ENCODE measurements at regions not wholly inside any gene's neighbourhood (a gene's known extent, or its start where the extent isn't known, plus 50 kb on each side); places are given as distances from the start of the nearest gene placed in this dataset.

DNA sequence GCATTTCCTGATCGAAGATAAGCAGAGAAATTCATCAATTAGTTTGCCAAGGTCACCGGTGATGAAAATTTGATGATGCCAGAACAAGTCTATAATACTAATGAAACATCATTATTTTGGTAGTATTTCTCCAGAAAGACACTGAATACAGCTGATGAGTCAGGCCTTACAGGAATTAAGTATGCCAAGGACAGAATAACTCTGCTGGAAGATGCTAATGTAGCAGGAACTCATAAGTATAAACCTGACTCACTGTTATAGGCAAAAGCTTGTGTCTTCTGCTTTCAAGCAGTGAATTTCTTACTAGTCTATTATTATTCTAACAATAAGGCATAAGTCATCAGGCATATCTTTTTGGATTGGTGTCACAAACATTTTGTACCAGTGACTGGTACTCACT, 1825.1 kb upstream of the IGFBP7 start:
- Histone ChIP-seq H3K4me3 (ENCODE audit: low read depth, low read length) (no peak overlapping the region), H3K9me3 (ENCODE audit: control insufficient read depth, insufficient read depth, low read length) (no peaks in the 10 kb centered on the region), H3K9ac (ENCODE audit: low read depth, low read length) (no peak overlapping the region), H3K4me1 (ENCODE audit: control insufficient read depth, insufficient read depth, low read length) (no peaks in the 10 kb centered on the region), H3K27me3 (ENCODE audit: control insufficient read depth, insufficient read depth, low read length) (no peaks in the 10 kb centered on the region), H3K36me3 (ENCODE audit: control insufficient read depth, insufficient read depth, low read length) (no peaks in the 10 kb centered on the region)

DNA sequence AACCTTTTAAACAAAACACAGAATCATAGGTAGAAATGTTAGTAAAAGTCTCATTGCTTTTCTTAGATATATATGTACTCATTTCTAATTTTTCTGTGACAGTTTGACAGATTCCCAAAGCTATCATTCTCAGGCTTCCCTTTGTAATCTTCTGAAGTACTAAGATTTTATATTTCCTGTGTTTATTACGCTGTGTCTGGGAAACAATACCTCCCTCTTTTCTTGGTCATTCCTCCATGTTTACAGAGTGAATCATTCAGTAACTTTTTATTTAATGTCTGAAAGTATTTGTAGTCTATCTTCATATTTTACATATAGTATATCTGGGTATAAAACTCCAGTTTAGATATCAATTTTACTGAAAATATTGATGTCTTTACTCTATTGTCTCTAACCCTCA, 1826.3 kb upstream of the IGFBP7 start:
- H3K4me3 ChIP-seq (ENCODE audit: low read depth, low read length): no peak overlapping the region
- no peaks in the 10 kb centered on the region for H3K9me3 ChIP-seq (ENCODE audit: control insufficient read depth, insufficient read depth, low read length)
- H3K27me3 ChIP-seq (ENCODE audit: control insufficient read depth, insufficient read depth, low read length): no peaks in the 10 kb centered on the region
- H3K36me3 ChIP-seq (ENCODE audit: control insufficient read depth, insufficient read depth, low read length): no peaks in the 10 kb centered on the region
- no peak overlapping the region for H3K9ac ChIP-seq (ENCODE audit: low read depth, low read length)
- H3K4me1 ChIP-seq (ENCODE audit: control insufficient read depth, insufficient read depth, low read length): no peaks in the 10 kb centered on the region

DNA sequence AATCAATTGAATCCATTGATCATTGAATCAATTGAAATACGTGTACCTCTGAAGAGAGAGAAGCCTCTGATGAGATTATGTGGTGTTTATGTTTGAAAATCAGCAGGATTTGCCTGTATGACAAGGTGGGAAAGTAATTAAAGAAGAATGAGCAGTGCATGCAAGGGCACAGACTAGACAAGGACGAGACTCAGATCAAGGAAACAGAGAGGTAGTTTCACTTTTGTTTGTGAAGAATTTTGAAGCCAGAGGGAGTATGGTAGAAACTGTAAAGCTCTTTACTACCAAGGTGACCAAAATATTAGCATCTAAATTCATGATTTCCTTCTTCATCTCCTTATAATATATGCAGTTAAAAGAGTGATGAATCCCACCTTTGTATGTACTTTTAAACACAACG, 1830.0 kb upstream of the IGFBP7 start:
- no peaks in the 10 kb centered on the region for H3K27me3 ChIP-seq (ENCODE audit: control insufficient read depth, insufficient read depth, low read length)
- no peaks in the 10 kb centered on the region for H3K9me3 ChIP-seq (ENCODE audit: control insufficient read depth, insufficient read depth, low read length)
- H3K9ac ChIP-seq (ENCODE audit: low read depth, low read length): no peak overlapping the region
- no peaks in the 10 kb centered on the region for H3K4me1 ChIP-seq (ENCODE audit: control insufficient read depth, insufficient read depth, low read length)
- no peaks in the 10 kb centered on the region for H3K36me3 ChIP-seq (ENCODE audit: control insufficient read depth, insufficient read depth, low read length)
- H3K4me3 ChIP-seq (ENCODE audit: low read depth, low read length): no peak overlapping the region

DNA sequence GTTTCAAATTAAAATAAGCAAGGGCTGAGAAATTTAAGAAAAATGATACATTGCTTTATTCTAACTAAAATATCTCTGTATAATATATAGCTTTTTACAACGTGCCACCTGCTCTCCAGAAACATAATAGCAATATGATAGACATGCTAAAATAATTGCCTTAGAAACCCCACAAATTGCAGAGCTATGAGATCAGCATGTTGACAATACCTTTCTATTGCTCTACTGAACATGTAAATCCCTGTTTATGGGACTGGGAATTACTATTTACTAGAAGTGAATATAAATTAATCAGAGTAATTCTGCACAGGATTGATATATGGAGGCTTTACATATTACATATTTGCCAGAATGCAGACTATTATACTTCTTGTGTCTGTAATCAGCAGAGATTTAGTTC, 1831.1 kb upstream of the IGFBP7 start:
- Histone ChIP-seq H3K9me3 (ENCODE audit: control insufficient read depth, insufficient read depth, low read length) (no peaks in the 10 kb centered on the region), H3K4me3 (ENCODE audit: low read depth, low read length) (no peak overlapping the region), H3K4me1 (ENCODE audit: control insufficient read depth, insufficient read depth, low read length) (no peaks in the 10 kb centered on the region), H3K9ac (ENCODE audit: low read depth, low read length) (no peak overlapping the region), H3K36me3 (ENCODE audit: control insufficient read depth, insufficient read depth, low read length) (no peaks in the 10 kb centered on the region), H3K27me3 (ENCODE audit: control insufficient read depth, insufficient read depth, low read length) (no peaks in the 10 kb centered on the region)

DNA sequence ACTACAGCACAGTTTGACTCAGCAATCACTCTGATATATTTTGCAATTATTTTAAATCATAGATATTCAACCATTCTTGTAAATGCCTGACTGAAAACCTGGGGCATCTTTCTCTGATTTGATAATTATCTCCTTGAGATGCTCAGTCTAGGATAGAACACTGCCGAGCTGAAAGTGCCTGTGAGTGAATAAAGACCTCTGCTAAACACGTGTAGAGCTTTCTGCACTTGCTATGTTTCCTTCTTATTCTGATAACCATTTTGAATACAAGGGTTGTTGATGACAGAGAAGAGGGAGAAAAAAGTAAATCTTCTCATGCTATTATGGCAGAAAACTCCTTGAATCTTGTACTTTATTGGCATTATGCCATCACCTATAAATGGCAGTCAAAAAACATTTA, 1843.4 kb upstream of the IGFBP7 start:
- H3K4me1 ChIP-seq (ENCODE audit: control insufficient read depth, insufficient read depth, low read length): no peaks in the 10 kb centered on the region
- no peak overlapping the region for H3K9ac ChIP-seq (ENCODE audit: low read depth, low read length)
- H3K4me3 ChIP-seq (ENCODE audit: low read depth, low read length): no peak overlapping the region
- no peaks in the 10 kb centered on the region for H3K36me3 ChIP-seq (ENCODE audit: control insufficient read depth, insufficient read depth, low read length)
- no peaks in the 10 kb centered on the region for H3K27me3 ChIP-seq (ENCODE audit: control insufficient read depth, insufficient read depth, low read length)
- no peaks in the 10 kb centered on the region for H3K9me3 ChIP-seq (ENCODE audit: control insufficient read depth, insufficient read depth, low read length)

DNA sequence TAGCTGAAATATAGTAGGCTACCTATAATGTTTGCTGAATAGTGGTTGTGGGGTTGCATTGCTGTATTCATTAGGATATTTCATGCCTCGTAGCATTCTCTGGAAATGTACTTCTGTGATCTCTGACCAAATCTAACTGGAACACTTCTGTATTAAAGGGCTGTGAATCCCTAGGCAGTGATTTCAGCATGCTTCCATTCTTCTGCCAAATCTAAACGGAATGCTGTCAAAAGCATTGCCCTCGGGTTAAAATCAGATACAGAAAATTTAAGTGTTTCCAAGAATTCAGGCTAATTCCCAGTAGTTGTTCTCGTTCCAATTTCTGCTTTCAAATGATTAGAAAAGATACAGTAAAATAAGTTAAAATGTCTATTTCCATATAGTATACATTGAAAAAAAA, 1847.5 kb upstream of the IGFBP7 start:
- Histone ChIP-seq H3K4me1 (ENCODE audit: control insufficient read depth, insufficient read depth, low read length) (no peaks in the 10 kb centered on the region), H3K9me3 (ENCODE audit: control insufficient read depth, insufficient read depth, low read length) (no peaks in the 10 kb centered on the region), H3K9ac (ENCODE audit: low read depth, low read length) (no peak overlapping the region), H3K27me3 (ENCODE audit: control insufficient read depth, insufficient read depth, low read length) (no peaks in the 10 kb centered on the region), H3K4me3 (ENCODE audit: low read depth, low read length) (no peak overlapping the region), H3K36me3 (ENCODE audit: control insufficient read depth, insufficient read depth, low read length) (no peaks in the 10 kb centered on the region)

DNA sequence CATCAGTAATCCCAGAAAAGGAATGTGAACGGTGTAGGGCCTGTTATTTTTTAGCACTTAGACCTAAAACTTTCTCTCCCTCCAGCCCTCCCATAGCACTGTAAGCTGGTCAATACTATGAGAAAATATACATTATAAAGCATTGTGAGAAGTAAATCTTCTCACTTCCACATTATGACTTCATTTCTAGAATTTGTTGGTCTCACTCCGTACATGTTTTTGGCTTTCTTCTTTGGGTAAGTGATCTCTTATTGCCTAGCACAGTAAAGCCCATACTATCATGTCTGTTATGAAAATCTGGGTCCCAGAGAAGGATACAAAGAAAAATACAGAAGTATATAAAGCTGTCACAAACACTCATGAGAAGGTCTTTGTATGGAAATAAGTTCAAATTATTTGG, 1851.1 kb upstream of the IGFBP7 start:
- no peaks in the 10 kb centered on the region for H3K27me3 ChIP-seq (ENCODE audit: control insufficient read depth, insufficient read depth, low read length)
- H3K4me1 ChIP-seq (ENCODE audit: control insufficient read depth, insufficient read depth, low read length): no peaks in the 10 kb centered on the region
- H3K9ac ChIP-seq (ENCODE audit: low read depth, low read length): no peak overlapping the region
- H3K9me3 ChIP-seq (ENCODE audit: control insufficient read depth, insufficient read depth, low read length): no peaks in the 10 kb centered on the region
- no peak overlapping the region for H3K4me3 ChIP-seq (ENCODE audit: low read depth, low read length)
- H3K36me3 ChIP-seq (ENCODE audit: control insufficient read depth, insufficient read depth, low read length): no peaks in the 10 kb centered on the region

DNA sequence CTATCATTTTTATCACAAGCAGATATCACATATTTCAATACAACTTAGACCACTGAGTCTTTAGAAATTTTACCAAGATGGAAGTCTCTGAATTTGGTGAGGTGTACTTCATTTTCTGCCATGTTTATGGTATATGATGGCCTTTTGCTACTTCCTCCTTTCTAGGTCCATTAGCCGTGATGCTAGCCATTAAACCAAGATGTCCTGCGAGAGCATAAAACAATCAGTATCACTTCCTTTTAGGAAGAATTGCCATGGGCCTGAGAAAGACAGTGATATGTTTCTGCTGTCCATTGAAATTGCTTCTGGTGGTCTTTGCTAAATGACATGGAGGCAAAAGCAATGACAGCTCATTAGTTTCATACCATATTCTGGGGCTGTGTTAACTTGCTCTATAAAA, 1851.7 kb upstream of the IGFBP7 start:
- Histone ChIP-seq H3K36me3 (ENCODE audit: control insufficient read depth, insufficient read depth, low read length) (no peaks in the 10 kb centered on the region), H3K4me1 (ENCODE audit: control insufficient read depth, insufficient read depth, low read length) (no peaks in the 10 kb centered on the region), H3K4me3 (ENCODE audit: low read depth, low read length) (no peak overlapping the region), H3K9ac (ENCODE audit: low read depth, low read length) (no peak overlapping the region), H3K27me3 (ENCODE audit: control insufficient read depth, insufficient read depth, low read length) (no peaks in the 10 kb centered on the region), H3K9me3 (ENCODE audit: control insufficient read depth, insufficient read depth, low read length) (no peaks in the 10 kb centered on the region)

DNA sequence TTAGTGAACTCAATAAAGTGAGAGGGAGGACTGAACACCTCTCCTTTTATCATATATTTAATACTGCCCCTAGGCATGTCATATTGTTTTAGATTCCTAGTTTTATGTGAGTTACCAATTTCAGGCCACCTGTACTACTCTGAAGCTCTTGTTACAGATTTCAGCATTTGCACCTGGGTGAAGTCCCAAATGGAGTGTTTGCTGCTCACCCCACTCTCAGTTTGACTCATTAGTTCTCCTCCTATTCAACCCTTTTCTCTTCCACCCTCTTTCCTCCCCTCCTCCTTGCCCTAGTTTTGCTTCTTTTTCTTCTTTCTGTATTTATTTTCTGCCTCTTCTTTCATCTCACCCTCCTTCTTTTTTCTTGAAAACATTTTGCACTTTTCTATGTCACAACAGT, 1852.2 kb upstream of the IGFBP7 start:
- no peaks in the 10 kb centered on the region for H3K27me3 ChIP-seq (ENCODE audit: control insufficient read depth, insufficient read depth, low read length)
- H3K9ac ChIP-seq (ENCODE audit: low read depth, low read length): no peak overlapping the region
- H3K4me3 ChIP-seq (ENCODE audit: low read depth, low read length): no peak overlapping the region
- H3K4me1 ChIP-seq (ENCODE audit: control insufficient read depth, insufficient read depth, low read length): no peaks in the 10 kb centered on the region
- H3K36me3 ChIP-seq (ENCODE audit: control insufficient read depth, insufficient read depth, low read length): no peaks in the 10 kb centered on the region
- no peaks in the 10 kb centered on the region for H3K9me3 ChIP-seq (ENCODE audit: control insufficient read depth, insufficient read depth, low read length)

DNA sequence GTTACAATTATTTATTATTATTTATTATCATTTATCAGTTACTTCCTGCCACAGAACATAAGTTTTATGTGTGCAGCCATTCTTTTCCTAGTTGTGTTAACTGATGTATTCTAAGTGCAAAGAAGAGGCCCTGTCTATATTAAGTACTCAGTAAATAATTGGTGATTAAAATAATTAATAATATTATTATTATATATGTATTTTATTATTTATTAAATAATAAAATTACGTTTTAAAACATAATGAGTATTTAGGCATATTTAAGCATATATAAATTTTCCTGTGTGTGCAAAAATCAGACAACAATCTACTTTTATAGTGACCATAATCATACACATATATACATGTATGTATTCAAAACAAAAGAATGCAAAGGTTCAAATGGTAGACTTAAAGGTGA, 1871.6 kb upstream of the IGFBP7 start:
- H3K27me3 ChIP-seq (ENCODE audit: control insufficient read depth, insufficient read depth, low read length): no peaks in the 10 kb centered on the region
- no peaks in the 10 kb centered on the region for H3K36me3 ChIP-seq (ENCODE audit: control insufficient read depth, insufficient read depth, low read length)
- H3K9me3 ChIP-seq (ENCODE audit: control insufficient read depth, insufficient read depth, low read length): no peaks in the 10 kb centered on the region
- H3K4me1 ChIP-seq (ENCODE audit: control insufficient read depth, insufficient read depth, low read length): no peaks in the 10 kb centered on the region
- H3K9ac ChIP-seq (ENCODE audit: low read depth, low read length): no peak overlapping the region
- no peak overlapping the region for H3K4me3 ChIP-seq (ENCODE audit: low read depth, low read length)

DNA sequence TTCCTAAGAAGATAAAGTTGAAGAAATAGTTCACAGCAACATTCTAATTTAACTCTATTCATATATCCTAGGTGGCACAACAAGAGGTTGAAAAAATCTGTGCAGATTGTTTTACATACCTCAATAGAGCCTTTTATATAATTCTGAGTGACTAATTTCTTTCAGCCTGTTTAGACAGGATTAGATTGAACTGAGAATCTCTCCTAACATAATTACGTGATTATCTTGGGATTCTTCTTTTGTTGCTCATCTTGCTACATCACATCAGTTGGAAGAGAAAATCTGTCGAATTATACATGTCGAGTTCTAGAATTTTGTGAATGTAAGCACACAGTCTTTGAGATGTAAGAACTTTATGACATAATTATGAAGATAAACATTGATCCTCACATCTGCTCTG, 1873.7 kb upstream of the IGFBP7 start:
- Histone ChIP-seq H3K36me3 (ENCODE audit: control insufficient read depth, insufficient read depth, low read length) (no peaks in the 10 kb centered on the region), H3K4me3 (ENCODE audit: low read depth, low read length) (no peak overlapping the region), H3K9ac (ENCODE audit: low read depth, low read length) (no peak overlapping the region), H3K4me1 (ENCODE audit: control insufficient read depth, insufficient read depth, low read length) (no peaks in the 10 kb centered on the region), H3K27me3 (ENCODE audit: control insufficient read depth, insufficient read depth, low read length) (no peaks in the 10 kb centered on the region), H3K9me3 (ENCODE audit: control insufficient read depth, insufficient read depth, low read length) (no peaks in the 10 kb centered on the region)

DNA sequence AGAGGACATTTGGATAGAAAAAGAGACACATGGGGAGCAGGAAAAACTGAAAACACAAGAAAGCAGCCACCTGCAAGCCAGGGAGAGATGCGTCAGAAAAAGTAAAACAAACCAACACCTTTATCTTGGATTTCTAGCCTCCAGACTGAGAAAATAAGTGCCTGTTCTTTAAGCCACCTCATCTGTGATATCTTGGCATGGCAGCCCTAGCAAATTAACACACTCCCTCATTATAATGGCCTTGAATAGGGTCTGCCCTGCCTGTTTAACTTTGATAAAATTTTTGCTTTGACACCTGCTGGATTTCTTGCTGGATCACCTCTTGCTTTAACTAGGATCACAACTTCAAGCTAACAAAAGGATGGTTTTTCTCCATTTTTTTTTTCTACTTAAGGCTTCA, 1892.0 kb upstream of the IGFBP7 start:
- no peak overlapping the region for H3K4me3 ChIP-seq (ENCODE audit: low read depth, low read length)
- H3K4me1 ChIP-seq (ENCODE audit: control insufficient read depth, insufficient read depth, low read length): no peaks in the 10 kb centered on the region
- H3K27me3 ChIP-seq (ENCODE audit: control insufficient read depth, insufficient read depth, low read length): no peaks in the 10 kb centered on the region
- H3K36me3 ChIP-seq (ENCODE audit: control insufficient read depth, insufficient read depth, low read length): no peaks in the 10 kb centered on the region
- H3K9ac ChIP-seq (ENCODE audit: low read depth, low read length): no peak overlapping the region
- no peaks in the 10 kb centered on the region for H3K9me3 ChIP-seq (ENCODE audit: control insufficient read depth, insufficient read depth, low read length)

DNA sequence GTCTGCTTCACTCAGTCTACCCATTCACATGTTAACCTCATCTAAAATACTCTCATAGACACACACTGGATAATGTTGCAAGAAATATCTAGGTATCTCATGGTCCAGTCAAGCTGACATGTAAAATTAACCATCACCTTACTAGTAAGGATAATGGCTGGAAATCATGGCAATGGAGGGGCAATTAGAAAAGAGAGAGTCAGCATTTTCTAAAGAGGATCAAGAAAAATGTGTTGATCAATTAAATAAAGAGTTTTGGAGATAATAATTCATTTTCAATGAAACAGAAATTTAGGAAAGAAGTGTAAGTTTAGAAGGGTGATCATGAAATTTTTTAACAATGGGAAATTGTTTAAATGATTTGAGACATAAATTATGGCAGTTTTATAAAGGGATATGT, 1914.1 kb upstream of the IGFBP7 start:
- Histone ChIP-seq H3K9me3 (ENCODE audit: control insufficient read depth, insufficient read depth, low read length) (no peaks in the 10 kb centered on the region), H3K27me3 (ENCODE audit: control insufficient read depth, insufficient read depth, low read length) (no peaks in the 10 kb centered on the region), H3K36me3 (ENCODE audit: control insufficient read depth, insufficient read depth, low read length) (no peaks in the 10 kb centered on the region)

More for the DNA sequence above, 1914.1 kb upstream of the IGFBP7 start:
- H3K9ac ChIP-seq (ENCODE audit: low read depth, low read length): no peak overlapping the region
- no peaks in the 10 kb centered on the region for H3K4me1 ChIP-seq (ENCODE audit: control insufficient read depth, insufficient read depth, low read length)
- H3K4me3 ChIP-seq (ENCODE audit: low read depth, low read length): no peak overlapping the region

Measured in iPS-15b (cell line).